Mesenchymal stem cell (in vitro differentiated cells and primary cell): ENCODE measurements at regions not wholly inside any gene's neighbourhood (a gene's known extent, or its start where the extent isn't known, plus 50 kb on each side); places are given as distances from the start of the nearest gene placed in this dataset.

ENCODE experiments used
- DNase-seq: peaks from one replicate; pipeline ENCODE4 v3.0.0-alpha.2; 2013
- H2AFZ ChIP-seq: one replicate; pipeline ENCODE4 v1.6.1; 2013; ENCODE audit warnings: low read depth, mild to moderate bottlenecking, control low read depth, inconsistent platforms, low read length, moderate library complexity
- H2AK5ac ChIP-seq: 2 replicates; pipeline ENCODE4 v1.6.1; 2013; ENCODE audit warnings: low read length, moderate library complexity, mild to moderate bottlenecking, inconsistent platforms; ENCODE audit not compliant: severe bottlenecking
- H2BK120ac ChIP-seq: one replicate; pipeline ENCODE4 v1.6.1; 2013; ENCODE audit warnings: low read depth, mild to moderate bottlenecking, inconsistent platforms, low read length, moderate library complexity
- H2BK12ac ChIP-seq, 2 experiments: one replicate each; pipeline ENCODE4 v1.6.1; 2013; ENCODE audit warnings: inconsistent platforms in 2 of 2, low read length in 2 of 2, mild to moderate bottlenecking in 2 of 2, moderate library complexity in 2 of 2, control low read depth in 1 of 2
- H2BK15ac ChIP-seq: one replicate; pipeline ENCODE4 v1.6.1; 2013; ENCODE audit warnings: mild to moderate bottlenecking, low read depth, inconsistent platforms; ENCODE audit not compliant: poor library complexity, severe bottlenecking
- H2BK5ac ChIP-seq: 2 replicates; pipeline ENCODE4 v1.6.1; 2013; ENCODE audit warnings: low read depth, mild to moderate bottlenecking, low read length, control low read depth, inconsistent platforms; ENCODE audit not compliant: poor library complexity, severe bottlenecking
- H3K14ac ChIP-seq, 2 experiments: one replicate each; pipeline ENCODE4 v1.6.1; 2013; ENCODE audit warnings: inconsistent platforms in 2 of 2, low read length in 2 of 2, control low read depth in 1 of 2, mild to moderate bottlenecking in 1 of 2, moderate library complexity in 1 of 2
- H3K18ac ChIP-seq, 2 experiments: one replicate each; pipeline ENCODE4 v1.6.1; 2013; ENCODE audit warnings: inconsistent platforms in 2 of 2, low read length in 2 of 2, control low read depth in 1 of 2, low read depth in 1 of 2, mild to moderate bottlenecking in 1 of 2
- H3K23ac ChIP-seq, 2 experiments: one replicate each; pipeline ENCODE4 v1.6.1; 2013; ENCODE audit warnings: inconsistent platforms in 2 of 2, low read length in 2 of 2, mild to moderate bottlenecking in 2 of 2, moderate library complexity in 2 of 2, control low read depth in 1 of 2
- H3K27ac ChIP-seq: 2 replicates; pipeline ENCODE4 v1.5.1; 2013; ENCODE audit warnings: mild to moderate bottlenecking, moderate library complexity, low read length, control low read depth, inconsistent platforms; ENCODE audit not compliant: poor library complexity, severe bottlenecking
- H3K27me3 ChIP-seq, 2 experiments: 2 replicates each; pipeline versions ENCODE4 v1.6.1 to v1.7.0; 2013; ENCODE audit warnings: low read length in 2 of 2, mild to moderate bottlenecking in 2 of 2, moderate library complexity in 2 of 2, control low read depth in 1 of 2, inconsistent platforms in 1 of 2; ENCODE audit not compliant: control insufficient read depth in 1 of 2, insufficient read depth in 1 of 2
- H3K36me3 ChIP-seq, 2 experiments: 2 replicates each; pipeline versions ENCODE4 v1.6.1 to v1.7.0; 2013; ENCODE audit warnings: low read length in 2 of 2, control low read depth in 1 of 2, inconsistent platforms in 1 of 2, low read depth in 1 of 2, mild to moderate bottlenecking in 1 of 2; ENCODE audit not compliant: insufficient read depth in 2 of 2, control insufficient read depth in 1 of 2
- H3K4ac ChIP-seq, 2 experiments: one replicate each; pipeline ENCODE4 v1.6.1; 2013; ENCODE audit warnings: inconsistent platforms in 2 of 2, low read length in 2 of 2, mild to moderate bottlenecking in 2 of 2, moderate library complexity in 2 of 2, control low read depth in 1 of 2, low read depth in 1 of 2
- H3K4me1 ChIP-seq: 2 replicates; pipeline ENCODE4 v1.6.1; 2013; ENCODE audit warnings: low read depth, low read length, control low read depth; ENCODE audit not compliant: control insufficient read depth, insufficient read depth
- H3K4me2 ChIP-seq: 2 replicates; pipeline ENCODE4 v1.6.1; 2013; ENCODE audit warnings: low read length, mild to moderate bottlenecking, inconsistent platforms; ENCODE audit not compliant: poor library complexity, severe bottlenecking
- H3K4me3 ChIP-seq, 2 experiments: 2 replicates each; pipeline versions ENCODE4 v1.5.1 to v1.7.0; 2013; ENCODE audit warnings: low read length in 2 of 2, mild to moderate bottlenecking in 2 of 2, control low read depth in 1 of 2, low read depth in 1 of 2; ENCODE audit not compliant: insufficient read depth in 1 of 2
- H3K79me1 ChIP-seq: replicated peaks from 2 replicates; pipeline ENCODE4 v1.6.1; 2013; ENCODE audit warnings: mild to moderate bottlenecking, control low read depth, low read length, inconsistent platforms; ENCODE audit not compliant: poor library complexity, severe bottlenecking
- H3K9ac ChIP-seq: 2 replicates; pipeline ENCODE4 v1.7.0; 2013; ENCODE audit warnings: mild to moderate bottlenecking, low read length, moderate library complexity
- H3K9me3 ChIP-seq: 2 replicates; pipeline ENCODE4 v1.7.0; 2013; ENCODE audit warnings: mild to moderate bottlenecking, low read length; ENCODE audit not compliant: control insufficient read depth
- H4K8ac ChIP-seq: one replicate; pipeline ENCODE4 v1.6.1; 2013; ENCODE audit warnings: inconsistent platforms, mild to moderate bottlenecking, low read length, moderate library complexity
- H4K91ac ChIP-seq: one replicate; pipeline ENCODE4 v1.6.1; 2013; ENCODE audit warnings: mild to moderate bottlenecking, low read length, inconsistent platforms
- WGBS: methylation state at CpG from one replicate; pipeline ENCODE4 v1.1.7; 2013; ENCODE audit warnings: mixed read lengths; 5-methylcytosine and 5-hydroxymethylcytosine counted together

DNA sequence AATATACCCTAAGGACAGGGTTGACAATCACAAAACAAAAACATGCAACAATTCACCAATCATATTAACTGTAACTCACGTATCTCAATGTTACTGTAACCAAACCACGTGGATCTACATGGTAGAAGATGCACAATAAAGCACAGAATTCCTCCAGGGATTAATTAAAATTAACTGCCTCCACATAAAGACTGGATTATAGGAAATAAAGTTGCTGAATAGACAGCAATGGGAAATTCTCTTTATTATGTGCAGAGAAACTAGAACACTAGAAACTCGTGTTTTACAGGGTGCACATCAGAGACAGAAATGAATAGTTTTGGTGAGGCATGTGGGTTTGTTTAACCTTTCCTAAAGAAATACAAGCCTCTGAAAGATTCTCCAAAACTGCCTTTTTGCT lies 696.3 kb downstream of the EPHA3 start:
- H2AFZ ChIP-seq = no peak overlapping the region
- 78% methylated on average over 3 of the region's 3 CpGs for WGBS

DNA sequence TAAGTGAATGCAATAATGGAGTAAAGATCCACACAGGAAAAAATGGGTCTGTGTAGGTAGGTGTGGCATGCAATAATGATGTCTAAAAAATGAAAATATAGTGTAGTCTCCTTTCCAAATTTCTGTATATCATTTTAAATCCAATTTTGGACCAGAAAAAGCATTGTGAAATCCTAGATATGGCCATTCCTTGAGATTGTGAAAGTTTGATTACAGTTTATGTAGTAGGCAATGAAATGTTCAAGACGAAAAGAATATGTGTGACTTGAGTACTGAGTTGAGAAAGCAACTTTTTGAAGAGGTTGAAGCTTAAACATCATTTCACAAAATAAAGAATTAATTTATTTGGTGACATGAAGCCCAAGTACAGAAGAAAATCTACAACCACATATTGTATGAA lies 698.7 kb downstream of the EPHA3 start:
- Histone ChIP-seq H2AFZ (no peak overlapping the region), H4K91ac (no peak overlapping the region), H2BK120ac (no peak overlapping the region), H3K4me1 (no peaks in the 10 kb centered on the region), H3K27me3 (no peaks in the 10 kb centered on the region), H3K27ac (no peak overlapping the region), H3K23ac (no peak overlapping the region), H2AK5ac (no peak overlapping the region), H3K36me3 (no peaks in the 10 kb centered on the region), H3K9me3 (no peaks in the 10 kb centered on the region), H3K9ac (no peak overlapping the region), H3K4ac (no peak overlapping the region), H2BK5ac (no peak overlapping the region), H3K4me3 (no peak overlapping the region), H3K14ac (no peak overlapping the region), H3K18ac (no peak overlapping the region), H2BK12ac (no peak overlapping the region), H3K79me1 (no peaks in the 10 kb centered on the region), H3K4me2 (no peak overlapping the region), H2BK15ac (no peak overlapping the region), H4K8ac (no peak overlapping the region)
- whole genome bisulfite sequencing = no CpG with 5 or more reads among the region's 1 CpG
- no peak for DNase-seq

More for the DNA sequence above, 696.3 kb downstream of the EPHA3 start:
- Histone ChIP-seq H2BK15ac (no peak overlapping the region), H3K4me2 (no peak overlapping the region), H4K8ac (no peak overlapping the region), H2BK120ac (no peak overlapping the region), H3K4ac (no peak overlapping the region), H3K79me1 (no peaks in the 10 kb centered on the region), H3K27ac (no peak overlapping the region), H3K27me3 (no peaks in the 10 kb centered on the region), H3K18ac (no peak overlapping the region), H3K4me3 (no peak overlapping the region), H3K14ac (no peak overlapping the region), H3K4me1 (no peaks in the 10 kb centered on the region), H2AK5ac (no peak overlapping the region), H2BK5ac (no peak overlapping the region), H2BK12ac (no peak overlapping the region), H3K9me3 (peaks cover 3% of the 10 kb centered on the region), H4K91ac (no peak overlapping the region), H3K23ac (no peak overlapping the region), H3K36me3 (no peaks in the 10 kb centered on the region), H3K9ac (no peak overlapping the region)
- DNase-seq = no peak

DNA sequence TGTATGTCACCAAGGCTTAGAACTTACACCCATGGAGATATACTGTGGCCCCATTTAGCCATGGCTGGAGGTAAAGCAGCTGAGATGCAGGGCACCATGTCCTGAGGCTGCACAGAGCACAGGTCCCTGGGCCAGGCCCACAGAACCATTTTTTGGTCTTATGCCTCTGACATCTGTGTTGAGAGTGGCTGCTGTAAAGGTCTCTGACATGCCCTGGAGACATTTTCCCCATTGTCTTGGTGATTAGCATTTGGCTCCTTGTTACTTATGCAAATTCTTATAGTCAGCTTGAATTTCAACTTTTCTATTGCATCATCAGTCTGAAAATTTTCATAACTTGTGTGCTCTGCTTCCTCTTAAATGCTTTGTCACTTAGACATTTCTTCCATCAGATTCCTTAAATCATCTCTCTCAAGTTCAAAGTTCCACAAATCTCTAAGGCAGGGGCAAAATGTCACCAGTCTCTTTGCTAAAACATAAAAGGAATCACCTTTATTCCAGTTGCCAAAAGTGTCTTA lies 701.3 kb downstream of the EPHA3 start:
- Histone ChIP-seq H3K9me3 (peaks cover 9% of the 10 kb centered on the region), H3K79me1 (no peaks in the 10 kb centered on the region), H3K9ac (no peak overlapping the region), H3K27me3 (no peaks in the 10 kb centered on the region), H2AK5ac (no peak overlapping the region), H2BK12ac (no peak overlapping the region), H2BK15ac (no peak overlapping the region), H3K4ac (no peak overlapping the region), H3K27ac (no peak overlapping the region), H3K18ac (no peak overlapping the region), H4K8ac (no peak overlapping the region), H3K4me1 (no peaks in the 10 kb centered on the region), H2BK5ac (no peak overlapping the region), H3K4me2 (no peak overlapping the region), H3K36me3 (no peaks in the 10 kb centered on the region), H3K23ac (no peak overlapping the region), H3K14ac (no peak overlapping the region), H2AFZ (no peak overlapping the region), H3K4me3 (no peak overlapping the region), H2BK120ac (no peak overlapping the region), H4K91ac (no peak overlapping the region)
- DNase-seq = no peak

DNA sequence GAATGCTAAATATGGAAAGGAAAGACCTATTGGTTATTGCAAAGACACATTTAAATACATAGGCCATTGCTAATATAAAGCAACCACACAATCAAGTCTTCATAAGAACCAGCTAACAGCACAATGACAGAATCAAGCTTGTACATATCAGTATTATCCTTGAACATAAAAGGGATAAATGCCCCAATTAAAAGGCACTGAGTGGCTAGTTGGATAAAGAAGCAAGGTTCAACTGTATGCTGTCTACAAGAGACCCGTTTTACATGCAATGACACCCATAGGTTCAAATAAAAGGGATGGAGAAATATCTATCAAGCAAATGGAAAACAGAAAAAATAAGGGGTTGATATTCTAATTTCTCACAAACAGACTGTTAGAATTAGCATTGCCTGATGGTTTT lies 706.1 kb downstream of the EPHA3 start:
- H2BK12ac ChIP-seq = no peak overlapping the region
- no peak for DNase-seq
- no peak overlapping the region for H3K4ac ChIP-seq
- no peaks in the 10 kb centered on the region for H3K79me1 ChIP-seq
- WGBS = 80% methylated on average over 1 of the region's 1 CpG
- no peak overlapping the region for H2BK15ac ChIP-seq
- no peak overlapping the region for H3K23ac ChIP-seq
- no peak overlapping the region for H2AFZ ChIP-seq
- H2BK5ac ChIP-seq = no peak overlapping the region
- H4K91ac ChIP-seq = no peak overlapping the region
- H3K36me3 ChIP-seq = no peaks in the 10 kb centered on the region
- H3K4me1 ChIP-seq = no peaks in the 10 kb centered on the region
- no peaks in the 10 kb centered on the region for H3K27me3 ChIP-seq
- H3K27ac ChIP-seq = no peak overlapping the region
- H3K4me2 ChIP-seq = no peak overlapping the region
- no peak overlapping the region for H2AK5ac ChIP-seq
- no peak overlapping the region for H3K14ac ChIP-seq
- peaks cover 13% of the 10 kb centered on the region for H3K9me3 ChIP-seq
- H3K18ac ChIP-seq = no peak overlapping the region
- H2BK120ac ChIP-seq = no peak overlapping the region
- no peak overlapping the region for H3K9ac ChIP-seq
- H3K4me3 ChIP-seq = no peak overlapping the region
- H4K8ac ChIP-seq = no peak overlapping the region
